HCT116 (cell line): ENCODE measurements at regions not wholly inside any gene's neighbourhood (a gene's known extent, or its start where the extent isn't known, plus 50 kb on each side); places are given as distances from the start of the nearest gene placed in this dataset.

Source experiments
- ATAC-seq: fragments of 200-7000 bp; cut with Tn5 transposase; 2 replicates; pipeline ENCODE4 v1.9.1; 2020; ENCODE audit warnings: mild to moderate bottlenecking, moderate library complexity
- BruUV-seq: library from RNA; stranded (reverse); fragments of 400-500 nt; replicated peaks from 2 replicates; lab custom pipeline; 2021; lab: Mats Ljungman, UMichigan
- CTCF ChIA-PET: fragments of 300-600 bp; sonication (Branson Sonifier 250); formaldehyde crosslinking; loops from one replicate; lab custom pipeline; 2021; ENCODE audit warnings: antibody characterized with exemption; lab: Charles Lee
- POLR2A ChIA-PET: fragments of 300-600, 350-600 bp; sonication (Branson Sonifier 250); formaldehyde crosslinking; loops from one replicate; lab custom pipeline; 2021; ENCODE audit warnings: antibody characterized with exemption; lab: Charles Lee
- RAD21 ChIA-PET, 2 experiments: fragments of 300-600 bp; sonication (Branson Sonifier 250); formaldehyde crosslinking; loops; one replicate each; lab custom pipeline; 2023; ENCODE audit warnings: low total read pairs in 2 of 2; ENCODE audit not compliant: uncharacterized antibody in 2 of 2, unreplicated experiment in 2 of 2, low non-redundant PET in 1 of 2; lab: Charles Lee
- DNase-seq: peaks from one replicate; pipeline ENCODE4 v3.0.0-alpha.2; 2010; ENCODE audit warnings: low read depth, low spot score
- H2AFZ ChIP-seq: fragments of 200-600 bp; shearing (Covaris generic), sonication (generic); 2 replicates; pipeline ENCODE4 v1.6.1; 2017; ENCODE audit warnings: low read depth, mixed run types, mixed read lengths, antibody characterized with exemption, low read length; ENCODE audit not compliant: poor library complexity, severe bottlenecking
- H3K27ac ChIP-seq: 2 replicates; pipeline ENCODE4 v1.5.1; 2012; ENCODE audit warnings: low read depth, low read length
- H3K27me3 ChIP-seq: fragments of 200-600 bp; sonication (generic); 2 replicates; pipeline ENCODE4 v1.6.1; 2016; ENCODE audit warnings: mixed run types, low read length, mixed read lengths; ENCODE audit not compliant: insufficient read depth
- H3K36me3 ChIP-seq, 2 experiments: fragments of 200-500 bp in 1 of 2; fragments of 200-600 bp in 1 of 2; sonication (Bioruptor generic) in 1 of 2; sonication (generic) in 1 of 2; 2 replicates each; pipeline versions ENCODE4 v1.5.1 to v1.6.1; 2014 to 2016; ENCODE audit warnings: low read length in 2 of 2, inconsistent platforms in 1 of 2, mixed read lengths in 1 of 2, mixed run types in 1 of 2; ENCODE audit not compliant: insufficient read depth in 2 of 2, control insufficient read depth in 1 of 2
- H3K4me1 ChIP-seq, 2 experiments: fragments of 200-600 bp in 1 of 2; sonication (generic) in 1 of 2; 2 replicates each; pipeline versions ENCODE4 v1.5.1 to v1.6.1; 2012 to 2017; ENCODE audit warnings: low read length in 2 of 2, inconsistent platforms in 1 of 2, mild to moderate bottlenecking in 1 of 2, mixed read lengths in 1 of 2, mixed run types in 1 of 2, moderate library complexity in 1 of 2; ENCODE audit not compliant: insufficient read depth in 2 of 2, control insufficient read depth in 1 of 2
- H3K4me2 ChIP-seq: fragments of 200-600 bp; sonication (generic); 2 replicates; pipeline ENCODE4 v1.6.1; 2017; ENCODE audit warnings: mixed run types, low read length, mixed read lengths
- H3K4me3 ChIP-seq, 2 experiments: fragments of 200-600 bp in 1 of 2; sonication (generic) in 1 of 2; replicated peaks in 1 of 2; 2 replicates each; pipeline ENCODE4 v1.5.1; 2011 to 2016; ENCODE audit warnings: low read length in 2 of 2, control low read depth in 1 of 2, low read depth in 1 of 2, mild to moderate bottlenecking in 1 of 2, mixed read lengths in 1 of 2, mixed run types in 1 of 2
- H3K79me2 ChIP-seq: fragments of 200-600 bp; sonication (generic); 2 replicates; pipeline ENCODE4 v1.6.1; 2017; ENCODE audit warnings: mild to moderate bottlenecking, mixed run types, low read length, moderate library complexity, mixed read lengths; ENCODE audit not compliant: insufficient read depth
- H3K9ac ChIP-seq: fragments of 200-600 bp; sonication (generic); 2 replicates; pipeline ENCODE4 v1.6.1; 2016; ENCODE audit warnings: low read length, mixed read lengths
- H3K9me2 ChIP-seq: fragments of 200-600 bp; sonication (generic), shearing (Covaris generic); 2 replicates; pipeline ENCODE4 v1.6.1; 2017; ENCODE audit warnings: mixed run types, mild to moderate bottlenecking, moderate library complexity; ENCODE audit not compliant: insufficient read depth
- H3K9me3 ChIP-seq, 2 experiments: fragments of 200-500 bp in 1 of 2; fragments of 200-600 bp in 1 of 2; sonication (Bioruptor generic) in 1 of 2; sonication (generic) in 1 of 2; 2 replicates each; pipeline ENCODE4 v1.6.1; 2014 to 2017; ENCODE audit warnings: low read length in 2 of 2, mixed read lengths in 2 of 2, inconsistent platforms in 1 of 2, low read depth in 1 of 2, mild to moderate bottlenecking in 1 of 2, mixed run types in 1 of 2, moderate library complexity in 1 of 2; ENCODE audit not compliant: control insufficient read depth in 1 of 2, insufficient read depth in 1 of 2
- H4K20me1 ChIP-seq: fragments of 200-600 bp; sonication (generic), shearing (Covaris generic); 2 replicates; pipeline ENCODE4 v1.6.1; 2017; ENCODE audit warnings: mixed run types, mild to moderate bottlenecking, moderate library complexity; ENCODE audit not compliant: insufficient read depth
- CEBPB ChIP-seq: IDR thresholded peaks from 2 replicates; pipeline ENCODE4 v1.6.1; 2012; ENCODE audit warnings: low read depth
- EGR1 ChIP-seq: IDR thresholded peaks from 2 replicates; pipeline ENCODE4 v1.6.1; 2012; ENCODE audit warnings: low read depth
- ELF1 ChIP-seq: IDR thresholded peaks from 2 replicates; pipeline ENCODE4 v1.6.1; 2012; ENCODE audit warnings: low read depth, borderline replicate concordance
- FOSL1 ChIP-seq: IDR thresholded peaks from 2 replicates; pipeline ENCODE4 v1.6.1; 2012; ENCODE audit warnings: low read depth
- POLR2A ChIP-seq: IDR thresholded peaks from 2 replicates; pipeline ENCODE4 v1.7.0; 2011; ENCODE audit warnings: borderline replicate concordance; ENCODE audit not compliant: insufficient read depth, insufficient read length; ENCODE audit errors: extremely low read depth
- POLR2AphosphoS5 ChIP-seq: IDR thresholded peaks from 2 replicates; pipeline ENCODE4 v1.6.1; 2011; ENCODE audit warnings: mild to moderate bottlenecking, low read depth, low read length, moderate library complexity
- RAD21 ChIP-seq: IDR thresholded peaks from 2 replicates; pipeline ENCODE4 v1.6.1; 2012; ENCODE audit warnings: low read depth, mild to moderate bottlenecking
- SP1 ChIP-seq: IDR thresholded peaks from 2 replicates; pipeline ENCODE4 v1.6.1; 2012; ENCODE audit warnings: low read depth
- TCF7L2 ChIP-seq: IDR thresholded peaks from 2 replicates; pipeline ENCODE4 v1.7.0; 2011; ENCODE audit warnings: borderline replicate concordance, inconsistent platforms; ENCODE audit not compliant: insufficient read depth, insufficient read length; ENCODE audit errors: extremely low read depth
- ZFX ChIP-seq: fragments of 450-650 bp; IDR thresholded peaks from 2 replicates; pipeline ENCODE4 v1.6.1; 2017
- ZNF274 ChIP-seq: fragments of 200-500 bp; sonication (Bioruptor generic); IDR thresholded peaks from 2 replicates; pipeline ENCODE4 v1.6.1; 2014; ENCODE audit warnings: mild to moderate bottlenecking, low read depth, low read length, inconsistent platforms
- intact Hi-C: fragments of 100-400 bp; cut with micrococcal nuclease; formaldehyde crosslinking; loops from 2 replicates; pipeline ENCODE4 v1.10.0; 2022
- TF ChIP-seq, protein P1 (sequence below): IDR thresholded peaks from 2 replicates; pipeline ENCODE4 v1.6.1; 2012

DNA sequence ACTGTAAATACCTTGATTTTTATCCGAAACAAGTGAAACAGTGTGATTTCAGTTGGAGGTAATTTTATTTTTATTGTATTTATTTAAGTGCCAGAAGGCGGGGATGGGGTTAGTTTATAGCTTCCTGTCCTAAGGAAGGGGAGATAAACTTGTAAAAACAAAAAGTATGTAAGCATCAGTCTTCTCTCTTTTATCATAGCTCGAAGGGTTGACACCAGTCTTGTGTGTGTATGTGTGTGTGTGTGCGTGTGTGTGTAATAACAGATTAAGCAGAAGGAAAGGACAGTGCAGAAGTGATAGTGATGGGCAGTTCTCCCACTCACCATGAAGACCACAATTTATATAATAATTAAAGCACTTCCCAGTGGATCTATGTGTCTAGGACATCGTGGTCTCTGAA lies 793.3 kb downstream of the PLCL1 start:
- Histone ChIP-seq H3K9me3 (no peaks in the 10 kb centered on the region), H2AFZ (no peak overlapping the region), H3K4me2 (no peak overlapping the region), H3K36me3 (no peaks in the 10 kb centered on the region), H3K9me2 (no peaks in the 10 kb centered on the region), H3K4me3 (no peak overlapping the region), H3K27me3 (0 out of 2 replicates have a peak, but pooled peaks cover 4% of the 10 kb centered on the region), H3K79me2 (no peaks in the 10 kb centered on the region), H4K20me1 (no peaks in the 10 kb centered on the region), H3K4me1 (no peaks in the 10 kb centered on the region), H3K9ac (no peak overlapping the region), H3K27ac (no peak overlapping the region)
- intact Hi-C loops, result no loop called here
- ChIA-PET POLR2A (no interaction called here), RAD21 (no interaction called here), CTCF (no interaction called here)
- DNase-seq, result no peak
- no TSS peak for BruUV-seq
- ATAC-seq, result no peak
- TF ChIP-seq ZFX (no peak), ZNF274 (no peak), POLR2AphosphoS5 (no peak), ELF1 (no peak), TCF7L2 (no peak), CEBPB (no peak), EGR1 (no peak), FOSL1 (no peak), POLR2A (no peak)
- TF ChIP-seq, protein P1, sequence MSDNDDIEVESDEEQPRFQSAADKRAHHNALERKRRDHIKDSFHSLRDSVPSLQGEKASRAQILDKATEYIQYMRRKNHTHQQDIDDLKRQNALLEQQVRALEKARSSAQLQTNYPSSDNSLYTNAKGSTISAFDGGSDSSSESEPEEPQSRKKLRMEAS, result no peak
- TF ChIP-seq, all 23 proteins: peak for 0

DNA sequence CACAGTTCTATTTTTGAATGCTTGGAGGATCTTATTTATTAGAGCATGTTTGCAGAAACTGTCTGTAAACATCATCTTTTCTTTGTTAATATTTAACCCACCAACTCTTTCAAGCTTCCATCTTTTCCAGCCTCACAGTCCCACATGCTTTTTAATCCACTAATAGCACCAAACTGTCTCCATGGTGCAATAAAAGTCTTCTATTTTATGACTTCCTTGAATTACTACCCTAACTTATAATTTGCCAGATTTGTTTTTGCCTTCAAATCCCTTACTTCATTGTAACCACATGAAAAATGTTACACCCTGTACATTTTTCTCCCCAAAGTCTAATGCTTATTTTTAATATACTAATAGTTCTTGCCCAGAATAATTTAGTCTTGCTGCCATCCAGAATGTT lies 792.6 kb downstream of the PLCL1 start:
- Histone ChIP-seq H3K79me2 (no peaks in the 10 kb centered on the region), H2AFZ (no peak overlapping the region), H3K27ac (no peak overlapping the region), H3K27me3 (0 out of 2 replicates have a peak, but pooled peaks cover 4% of the 10 kb centered on the region), H3K4me1 (no peaks in the 10 kb centered on the region), H3K4me3 (no peak overlapping the region), H3K36me3 (no peaks in the 10 kb centered on the region), H3K9ac (no peak overlapping the region), H3K9me3 (no peaks in the 10 kb centered on the region), H4K20me1 (no peaks in the 10 kb centered on the region), H3K4me2 (no peak overlapping the region), H3K9me2 (no peaks in the 10 kb centered on the region)
- ChIA-PET CTCF (no interaction called here), POLR2A (no interaction called here), RAD21 (no interaction called here)
- intact Hi-C loops, result no loop called here
- ATAC-seq, result no peak
- DNase-seq, result no peak
- no TSS peak for BruUV-seq
- TF ChIP-seq SP1 (no peak), POLR2AphosphoS5 (no peak), RAD21 (no peak)
